CD4-positive, alpha-beta T cell treated with Interleukin-17A for 1 hour (primary cell): ENCODE measurements at regions not wholly inside any gene's neighbourhood (a gene's known extent, or its start where the extent isn't known, plus 50 kb on each side); places are given as distances from the start of the nearest gene placed in this dataset.

Source experiments
- DNase-seq: peaks from one replicate; pipeline ENCODE4 v3.0.0-alpha.2; 2020

DNA sequence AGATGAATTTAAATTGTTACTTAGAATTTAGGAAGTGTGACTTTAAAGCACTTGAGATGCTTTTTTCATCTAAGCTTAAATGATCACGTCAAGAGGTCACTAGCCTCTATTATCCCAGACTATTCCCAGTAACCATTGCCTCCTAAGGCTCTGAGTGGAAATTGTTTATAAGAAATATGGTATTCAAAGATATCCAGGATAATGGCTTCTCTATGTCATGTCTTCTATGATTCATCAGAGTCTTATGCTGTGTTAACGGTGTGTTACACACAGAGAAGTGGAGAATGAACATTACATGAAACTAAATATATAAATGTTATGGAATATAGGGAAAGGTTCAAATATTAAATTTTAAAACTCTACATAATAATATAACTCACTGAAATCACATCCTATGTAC lies 79.8 kb upstream of the NBEA start:
- DNase-seq = no peak

DNA sequence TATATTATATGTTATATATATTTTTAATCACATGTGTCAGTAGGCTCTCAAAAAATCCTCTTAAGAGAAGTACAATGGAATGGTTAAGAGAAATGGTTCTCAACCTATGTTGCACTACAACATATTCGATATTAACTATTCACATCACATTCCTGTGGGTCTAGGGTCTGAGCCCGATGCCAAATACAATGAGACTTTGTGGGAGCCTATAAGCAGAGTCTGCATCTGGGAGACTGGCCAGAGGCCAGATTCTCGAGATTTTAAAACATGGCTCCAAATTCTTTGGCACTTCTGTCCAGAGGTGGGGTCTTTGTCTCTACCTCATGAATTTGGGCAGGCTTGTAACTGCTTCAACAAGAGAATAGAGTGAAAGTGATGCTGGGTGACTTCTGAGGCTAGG lies 79.4 kb upstream of the NBEA start:
- no peak for DNase-seq

DNA sequence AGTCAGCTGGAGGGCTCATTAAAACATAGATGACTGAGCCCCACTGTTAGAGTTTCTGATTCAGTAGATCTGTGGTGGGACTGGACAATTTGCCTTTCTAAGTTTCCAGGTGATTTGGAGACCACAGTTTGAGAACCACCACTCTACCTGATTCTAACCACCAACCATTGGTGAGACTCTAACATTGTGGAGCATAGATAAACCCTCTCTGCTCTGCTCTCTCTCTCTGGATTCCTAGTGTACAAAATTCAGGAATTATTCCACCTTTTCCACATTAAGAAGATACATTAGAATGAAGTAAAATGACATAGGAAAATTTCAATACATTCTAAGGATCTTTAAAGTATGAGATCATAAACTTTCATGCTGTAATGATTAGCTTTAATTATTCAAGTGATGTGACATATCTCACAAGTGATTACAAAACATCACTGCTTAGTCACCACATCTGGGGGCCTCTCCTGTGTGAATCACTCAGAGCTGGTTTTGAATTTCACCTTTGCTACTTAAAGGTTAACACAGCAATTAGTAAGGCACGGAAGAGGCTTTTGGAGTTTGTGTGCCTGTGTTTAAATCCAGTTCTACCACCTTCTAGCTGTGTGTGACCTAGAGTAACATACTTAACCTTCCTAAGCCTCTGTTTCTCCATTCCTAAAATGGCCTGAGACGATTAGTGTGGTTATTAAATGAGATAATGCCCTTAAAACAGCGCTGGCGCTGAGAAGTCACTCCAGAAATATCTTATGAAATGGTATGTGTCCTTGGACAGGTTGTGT lies 78.5 kb upstream of the NBEA start:
- DNase-seq = no peak

DNA sequence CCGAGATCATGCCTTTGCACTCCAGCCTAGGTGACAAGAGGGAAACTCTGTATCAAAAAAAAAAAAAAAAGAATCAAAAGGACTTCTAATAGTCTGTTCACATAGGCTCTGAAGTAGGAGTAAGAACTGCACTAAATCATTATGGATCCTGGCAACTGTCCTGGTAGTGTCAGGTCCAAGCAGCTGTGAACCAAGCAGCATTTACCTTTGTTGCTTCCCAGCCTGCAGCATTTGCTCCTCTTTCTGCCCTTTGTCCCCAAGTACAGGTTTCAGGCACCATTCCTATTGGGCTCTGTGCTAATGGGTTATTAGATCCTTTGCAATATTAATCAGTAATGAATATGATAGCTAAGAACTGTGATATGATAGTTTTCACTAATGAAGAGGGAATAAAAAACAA lies 77.4 kb upstream of the NBEA start:
- DNase-seq = no peak

DNA sequence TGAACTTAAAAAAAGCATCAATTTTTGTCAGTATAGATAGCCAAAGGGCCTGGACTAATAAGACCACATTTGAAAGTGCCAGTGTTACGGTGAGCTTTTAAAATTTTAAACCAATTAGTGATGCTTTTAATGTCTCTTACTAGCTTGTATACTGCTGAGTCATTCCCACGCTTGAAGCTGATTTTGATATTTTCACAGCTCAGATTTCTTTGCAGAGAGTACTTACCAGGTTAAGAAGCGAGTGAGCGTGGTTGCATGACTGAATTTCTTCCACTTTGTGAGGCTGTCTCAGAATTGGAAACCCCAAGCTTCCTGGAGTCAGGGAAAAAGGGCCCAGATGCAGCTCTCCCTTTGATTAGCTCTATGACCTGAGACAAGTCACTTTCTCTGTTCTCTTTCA lies 74.5 kb upstream of the NBEA start:
- DNase-seq = no peak

DNA sequence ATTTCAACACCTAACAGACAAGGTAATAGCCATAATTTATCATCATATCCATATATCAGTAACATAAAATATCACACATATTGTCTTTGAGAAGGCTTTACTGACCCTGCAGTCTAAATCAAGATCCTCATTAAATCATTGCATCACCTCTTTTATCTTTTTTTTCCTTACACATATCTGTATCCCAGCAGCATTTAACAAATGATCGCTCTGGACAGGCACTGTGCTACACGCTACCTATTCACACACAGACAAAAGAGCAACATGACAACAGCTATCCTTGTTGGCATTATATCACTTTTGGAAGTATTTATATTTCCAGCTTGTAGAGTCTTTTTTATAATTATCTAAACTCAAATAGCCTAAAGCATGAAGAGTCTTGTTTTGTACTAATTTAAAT lies 73.3 kb upstream of the NBEA start:
- no peak for DNase-seq

DNA sequence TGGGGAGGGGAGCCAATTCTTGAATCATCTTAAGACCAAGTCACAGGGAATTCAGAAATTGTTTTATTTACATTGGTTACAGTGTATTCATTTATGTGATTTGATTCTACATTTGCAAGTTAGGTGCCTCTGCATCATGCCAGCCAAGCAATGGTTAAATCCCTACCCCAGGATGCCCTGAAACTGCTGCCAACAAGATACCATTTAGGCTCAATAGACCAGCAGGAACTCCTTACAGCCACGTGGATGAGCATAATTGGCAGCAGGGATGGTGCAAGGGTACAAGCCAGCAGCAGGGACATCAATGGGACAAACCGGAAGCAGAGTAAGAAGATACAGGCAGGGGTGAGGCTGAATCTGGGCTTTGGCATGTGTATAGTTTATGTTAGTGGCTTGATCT lies 72.4 kb upstream of the NBEA start:
- DNase-seq = no peak

DNA sequence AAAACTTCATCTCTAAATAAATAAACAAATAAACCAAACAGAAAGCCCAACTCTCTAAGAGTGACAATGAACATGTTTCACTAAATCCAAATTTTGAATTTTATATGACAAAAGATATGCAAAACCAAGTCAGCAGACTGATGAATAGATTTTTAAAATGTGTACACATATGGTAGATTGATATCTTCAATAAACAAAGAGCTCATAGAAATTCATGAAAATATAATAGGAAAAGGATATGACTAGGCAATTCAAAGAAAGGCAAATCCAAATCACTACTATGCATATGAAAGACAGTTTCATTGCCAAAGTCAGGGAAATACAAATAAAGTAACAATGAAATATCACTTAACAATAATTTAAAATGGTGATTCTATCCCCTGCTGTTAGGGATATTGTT lies 63.7 kb upstream of the NBEA start:
- DNase-seq = no peak

DNA sequence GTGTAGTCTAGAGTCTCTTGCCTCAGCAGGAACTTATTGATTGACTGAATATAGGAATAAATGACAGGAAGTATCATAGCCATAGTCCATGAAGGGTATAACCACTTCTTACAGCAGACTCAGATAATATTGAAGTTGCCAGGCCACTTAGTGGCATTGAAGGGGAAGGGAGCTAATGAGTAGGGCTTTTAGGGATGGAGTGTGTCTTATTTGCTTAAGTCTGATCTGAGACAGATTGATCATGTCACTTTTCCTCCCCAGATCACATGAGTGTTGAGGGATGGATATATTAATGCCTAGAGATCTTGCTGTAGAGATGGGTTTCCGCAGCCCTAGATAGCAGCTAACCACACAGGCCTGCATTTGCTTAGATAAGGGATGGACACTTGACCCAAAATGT lies 62.2 kb upstream of the NBEA start:
- no peak for DNase-seq

DNA sequence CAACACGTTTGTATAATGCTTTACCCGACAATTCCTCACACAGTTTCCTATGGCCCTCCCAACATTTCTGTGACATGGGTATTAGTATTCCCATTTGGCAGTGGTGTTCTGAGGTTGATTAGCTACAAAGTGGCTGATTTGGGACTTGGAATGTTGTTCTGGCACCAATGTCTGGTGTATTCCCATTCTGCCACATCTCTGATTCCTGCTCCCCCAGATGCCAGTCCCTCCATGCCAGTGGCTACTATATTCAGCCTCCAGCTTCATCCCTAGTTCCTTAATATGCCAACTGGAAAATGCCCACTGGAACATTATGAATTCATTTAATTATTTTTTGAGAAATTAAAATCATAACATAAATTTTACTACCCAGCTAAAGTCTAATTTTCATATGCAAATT lies 60.6 kb upstream of the NBEA start:
- DNase-seq = no peak

DNA sequence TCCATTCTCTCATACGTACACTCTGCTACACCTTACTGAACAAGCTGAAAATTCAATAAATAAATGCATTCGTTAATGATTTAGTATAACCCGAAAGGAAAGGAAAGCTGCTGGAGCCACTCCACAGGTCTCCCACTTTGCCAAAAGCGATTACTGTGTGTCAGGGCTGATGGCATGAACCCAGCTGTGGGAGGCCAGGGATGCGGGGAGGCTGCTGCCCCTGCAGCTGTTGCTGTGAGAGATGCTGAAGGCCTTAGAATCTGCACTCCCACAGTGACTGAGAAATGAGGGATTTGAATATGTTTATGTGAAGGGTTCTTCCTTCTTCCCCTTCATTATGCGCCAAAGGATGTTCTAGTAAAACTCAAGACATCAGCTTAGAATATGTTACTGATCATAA lies 58.7 kb upstream of the NBEA start:
- DNase-seq = no peak

DNA sequence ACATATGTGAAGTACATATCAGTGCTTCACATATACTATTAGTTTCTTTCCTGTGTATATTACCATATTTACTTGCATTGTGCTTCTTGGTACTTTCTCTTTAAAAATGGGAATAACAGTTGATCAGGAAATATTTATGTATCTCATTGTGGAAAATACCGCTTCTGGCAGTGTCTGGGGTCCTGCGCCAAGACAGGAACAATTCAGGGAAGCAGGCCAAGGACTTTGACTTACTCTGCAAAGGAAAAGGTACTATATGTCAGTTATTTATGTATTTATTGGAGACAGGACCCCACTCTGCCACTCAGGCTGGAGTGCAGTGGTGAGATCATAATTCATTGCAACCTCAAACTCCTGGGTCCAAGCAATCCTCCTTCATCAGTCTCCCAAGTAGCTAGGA lies 57.7 kb upstream of the NBEA start:
- no peak for DNase-seq

DNA sequence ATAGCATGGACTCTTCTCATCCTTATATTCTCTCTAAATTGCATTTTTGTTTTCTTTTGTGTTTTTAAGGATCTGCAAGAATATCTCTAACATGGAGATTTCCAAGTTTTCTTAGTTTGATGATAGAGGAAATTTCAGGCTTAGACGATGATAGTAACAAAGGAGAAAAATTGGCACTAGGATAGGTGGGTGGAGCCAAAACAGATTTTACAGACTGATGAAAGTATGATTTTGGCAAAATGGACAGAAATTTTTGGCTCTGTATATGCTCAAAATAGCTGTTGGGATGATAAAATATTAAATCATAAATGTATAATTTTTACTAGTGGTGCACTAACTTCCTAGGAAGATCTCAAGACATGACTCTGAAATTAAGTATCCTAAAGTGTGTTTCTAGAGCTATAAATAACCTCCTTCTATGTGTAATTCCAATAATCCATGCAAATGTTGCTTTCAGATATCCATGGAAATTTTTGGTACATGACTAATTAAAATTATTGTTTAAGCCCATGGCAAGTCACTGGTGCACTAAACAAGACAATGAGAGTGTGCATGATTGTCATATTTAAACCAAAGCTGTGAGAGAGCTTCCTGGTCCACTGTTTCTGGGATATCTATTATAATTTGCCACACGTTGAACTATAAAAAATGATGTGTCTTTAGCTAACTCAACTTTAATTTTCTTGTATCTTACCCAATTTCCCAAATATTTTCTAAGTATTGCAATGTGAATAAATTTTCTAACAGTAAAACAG lies 55.8 kb upstream of the NBEA start:
- DNase-seq = no peak

DNA sequence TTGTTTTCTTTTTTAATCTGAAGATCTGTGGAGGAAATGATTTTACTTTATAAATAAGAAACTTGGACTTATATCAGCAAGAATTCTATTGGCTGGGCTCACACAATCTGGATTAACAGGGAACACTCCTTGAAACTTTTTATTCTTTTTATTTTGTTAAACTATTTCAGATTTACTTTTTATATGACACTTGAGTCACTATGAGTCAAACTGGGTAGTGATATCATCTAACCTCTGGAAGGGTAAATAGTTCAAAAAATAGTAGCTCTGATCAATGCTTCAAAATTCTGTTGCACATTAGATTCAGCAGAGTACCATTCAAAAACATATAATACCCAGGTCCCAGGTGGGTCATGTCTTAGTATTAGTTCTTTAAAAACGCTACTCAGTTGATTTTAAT lies 55.1 kb upstream of the NBEA start:
- DNase-seq = no peak
